ENCODE measurements at regions not wholly inside any gene's neighbourhood (a gene's known extent, or its start where the extent isn't known, plus 50 kb on each side); places are given as distances from the start of the nearest gene placed in this dataset.

- Histone ChIP-seq H3K4me3 (ENCODE audit: insufficient read depth, low read depth, low read length) (no peak overlapping the region), H3K27me3 (ENCODE audit: control insufficient read depth, insufficient read depth, low read length) (no peaks in the 10 kb centered on the region)
- DNase-seq = no peak
These were observed 365.3 kb downstream of the CTTN start for GRCh38 chr11:70763606-70764005.

GRCh38 chr11:70764356-70764905, 366.1 kb downstream of the CTTN start:
- DNase-seq = no peak
- no peak overlapping the region for H3K4me3 ChIP-seq (ENCODE audit: insufficient read depth, low read depth, low read length)
- no peaks in the 10 kb centered on the region for H3K36me3 ChIP-seq (replicated peaks; ENCODE audit: control insufficient read depth, insufficient read depth, low read length)
- no peaks in the 10 kb centered on the region for H3K27me3 ChIP-seq (ENCODE audit: control insufficient read depth, insufficient read depth, low read length)

More at GRCh38 chr11:70763606-70764005, 365.3 kb downstream of the CTTN start:
- no peaks in the 10 kb centered on the region for H3K36me3 ChIP-seq (replicated peaks; ENCODE audit: control insufficient read depth, insufficient read depth, low read length)

GRCh38 chr11:70766901-70767300, 368.6 kb downstream of the CTTN start:
- Histone ChIP-seq H3K27me3 (ENCODE audit: control insufficient read depth, insufficient read depth, low read length) (no peaks in the 10 kb centered on the region), H3K36me3 (replicated peaks; ENCODE audit: control insufficient read depth, insufficient read depth, low read length) (no peaks in the 10 kb centered on the region), H3K4me3 (ENCODE audit: insufficient read depth, low read depth, low read length) (no peak overlapping the region)
- no peak for DNase-seq

GRCh38 chr11:70768346-70769095, 370.2 kb downstream of the CTTN start:
- DNase-seq = no peak
- no peaks in the 10 kb centered on the region for H3K27me3 ChIP-seq (ENCODE audit: control insufficient read depth, insufficient read depth, low read length)
- H3K36me3 ChIP-seq (replicated peaks; ENCODE audit: control insufficient read depth, insufficient read depth, low read length) = no peaks in the 10 kb centered on the region
- no peak overlapping the region for H3K4me3 ChIP-seq (ENCODE audit: insufficient read depth, low read depth, low read length)

- H3K4me3 ChIP-seq (ENCODE audit: insufficient read depth, low read depth, low read length) = no peak overlapping the region
- no peaks in the 10 kb centered on the region for H3K27me3 ChIP-seq (ENCODE audit: control insufficient read depth, insufficient read depth, low read length)
- no peaks in the 10 kb centered on the region for H3K36me3 ChIP-seq (replicated peaks; ENCODE audit: control insufficient read depth, insufficient read depth, low read length)
- DNase-seq = no peak
These were observed 370.8 kb downstream of the CTTN start for GRCh38 chr11:70769106-70769505.

- DNase-seq = no peak
- Histone ChIP-seq H3K27me3 (ENCODE audit: control insufficient read depth, insufficient read depth, low read length) (no peaks in the 10 kb centered on the region), H3K4me3 (ENCODE audit: insufficient read depth, low read depth, low read length) (no peak overlapping the region), H3K36me3 (replicated peaks; ENCODE audit: control insufficient read depth, insufficient read depth, low read length) (no peaks in the 10 kb centered on the region)
These were observed 371.2 kb downstream of the CTTN start for GRCh38 chr11:70769521-70769920.

GRCh38 chr11:70771099-70771885, 373.0 kb downstream of the CTTN start:
- no peaks in the 10 kb centered on the region for H3K36me3 ChIP-seq (replicated peaks; ENCODE audit: control insufficient read depth, insufficient read depth, low read length)
- H3K27me3 ChIP-seq (ENCODE audit: control insufficient read depth, insufficient read depth, low read length) = no peaks in the 10 kb centered on the region
- peak; percentile 81 for DNase-seq
- H3K4me3 ChIP-seq (ENCODE audit: insufficient read depth, low read depth, low read length) = no peak overlapping the region

GRCh38 chr11:70772950-70773349, 374.6 kb downstream of the CTTN start:
- Histone ChIP-seq H3K4me3 (ENCODE audit: insufficient read depth, low read depth, low read length) (no peak overlapping the region), H3K36me3 (replicated peaks; ENCODE audit: control insufficient read depth, insufficient read depth, low read length) (no peaks in the 10 kb centered on the region), H3K27me3 (ENCODE audit: control insufficient read depth, insufficient read depth, low read length) (no peaks in the 10 kb centered on the region)
- DNase-seq = peak; percentile 88

- Histone ChIP-seq H3K27me3 (ENCODE audit: control insufficient read depth, insufficient read depth, low read length) (no peaks in the 10 kb centered on the region), H3K4me3 (ENCODE audit: insufficient read depth, low read depth, low read length) (no peak overlapping the region), H3K36me3 (replicated peaks; ENCODE audit: control insufficient read depth, insufficient read depth, low read length) (no peaks in the 10 kb centered on the region)
- no peak for DNase-seq
These were observed 377.2 kb downstream of the CTTN start for GRCh38 chr11:70775386-70776075.

GRCh38 chr11:70776914-70777532, 378.7 kb downstream of the CTTN start:
- Histone ChIP-seq H3K4me3 (ENCODE audit: insufficient read depth, low read depth, low read length) (no peak overlapping the region), H3K27me3 (ENCODE audit: control insufficient read depth, insufficient read depth, low read length) (no peaks in the 10 kb centered on the region), H3K36me3 (replicated peaks; ENCODE audit: control insufficient read depth, insufficient read depth, low read length) (no peaks in the 10 kb centered on the region)
- no peak for DNase-seq

GRCh38 chr11:70778883-70779282, 380.6 kb downstream of the CTTN start:
- no peaks in the 10 kb centered on the region for H3K27me3 ChIP-seq (ENCODE audit: control insufficient read depth, insufficient read depth, low read length)
- no peak for DNase-seq
- no peaks in the 10 kb centered on the region for H3K36me3 ChIP-seq (replicated peaks; ENCODE audit: control insufficient read depth, insufficient read depth, low read length)
- no peak overlapping the region for H3K4me3 ChIP-seq (ENCODE audit: insufficient read depth, low read depth, low read length)

GRCh38 chr11:70779433-70780245, 381.3 kb downstream of the CTTN start:
- H3K4me3 ChIP-seq (ENCODE audit: insufficient read depth, low read depth, low read length) = no peak overlapping the region
- no peak for DNase-seq
- no peaks in the 10 kb centered on the region for H3K27me3 ChIP-seq (ENCODE audit: control insufficient read depth, insufficient read depth, low read length)
- H3K36me3 ChIP-seq (replicated peaks; ENCODE audit: control insufficient read depth, insufficient read depth, low read length) = no peaks in the 10 kb centered on the region

- no peak for DNase-seq
- H3K4me3 ChIP-seq (ENCODE audit: insufficient read depth, low read depth, low read length) = no peak overlapping the region
- no peaks in the 10 kb centered on the region for H3K27me3 ChIP-seq (ENCODE audit: control insufficient read depth, insufficient read depth, low read length)
- H3K36me3 ChIP-seq (replicated peaks; ENCODE audit: control insufficient read depth, insufficient read depth, low read length) = no peaks in the 10 kb centered on the region
These were observed 381.9 kb downstream of the CTTN start for GRCh38 chr11:70780246-70780535.

All from H7 (cell line).